ENCODE measurements at regions not wholly inside any gene's neighbourhood (a gene's known extent, or its start where the extent isn't known, plus 50 kb on each side); places are given as distances from the start of the nearest gene placed in this dataset.

DNA sequence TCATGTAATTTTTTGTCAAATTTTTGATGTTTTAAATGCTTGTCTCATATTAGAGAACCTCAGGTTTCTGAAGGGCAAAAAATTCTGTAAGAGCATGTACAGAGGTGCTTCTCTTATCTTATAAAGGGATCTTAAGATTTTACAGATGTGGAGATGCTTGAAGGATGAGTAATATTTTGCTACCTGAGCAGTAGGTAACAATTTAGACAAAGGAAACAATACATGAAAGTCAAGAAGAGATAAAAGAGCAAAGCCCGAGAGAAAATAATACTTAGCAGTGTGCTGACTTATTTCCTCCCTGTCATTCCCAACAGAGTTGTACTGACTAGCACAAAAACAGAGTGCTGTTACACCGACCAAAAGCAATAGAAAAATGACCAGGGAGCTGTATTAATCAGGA, 98.1 kb upstream of the PTPRR start:
- peaks cover 0 to 7% (median 0%) of the 10 kb centered on the region in 4 donors for H3K4me1 ChIP-seq
- 56 to 66% methylated on average over 2 of the region's 2 CpGs for WGBS, 2 donors
- DNase-seq (no peak), ATAC-seq (ENCODE audit: low FRiP score in 2 of 2) (no peak)
- no peaks in the 10 kb centered on the region for H3K27me3 ChIP-seq
- no peak overlapping the region for H3K27ac ChIP-seq
- peaks cover 0 to 4% (median 0%) of the 10 kb centered on the region in 4 donors for H3K9me3 ChIP-seq
- no peak overlapping the region for H3K4me3 ChIP-seq
- TF ChIP-seq POLR2AphosphoS5 (IDR thresholded peaks at IDR 0.05) (no peak), POLR2A (IDR thresholded peaks at IDR 0.05) (no peak), EP300 (IDR thresholded peaks at IDR 0.05) (no peak)
- TF ChIP-seq, protein P1, sequence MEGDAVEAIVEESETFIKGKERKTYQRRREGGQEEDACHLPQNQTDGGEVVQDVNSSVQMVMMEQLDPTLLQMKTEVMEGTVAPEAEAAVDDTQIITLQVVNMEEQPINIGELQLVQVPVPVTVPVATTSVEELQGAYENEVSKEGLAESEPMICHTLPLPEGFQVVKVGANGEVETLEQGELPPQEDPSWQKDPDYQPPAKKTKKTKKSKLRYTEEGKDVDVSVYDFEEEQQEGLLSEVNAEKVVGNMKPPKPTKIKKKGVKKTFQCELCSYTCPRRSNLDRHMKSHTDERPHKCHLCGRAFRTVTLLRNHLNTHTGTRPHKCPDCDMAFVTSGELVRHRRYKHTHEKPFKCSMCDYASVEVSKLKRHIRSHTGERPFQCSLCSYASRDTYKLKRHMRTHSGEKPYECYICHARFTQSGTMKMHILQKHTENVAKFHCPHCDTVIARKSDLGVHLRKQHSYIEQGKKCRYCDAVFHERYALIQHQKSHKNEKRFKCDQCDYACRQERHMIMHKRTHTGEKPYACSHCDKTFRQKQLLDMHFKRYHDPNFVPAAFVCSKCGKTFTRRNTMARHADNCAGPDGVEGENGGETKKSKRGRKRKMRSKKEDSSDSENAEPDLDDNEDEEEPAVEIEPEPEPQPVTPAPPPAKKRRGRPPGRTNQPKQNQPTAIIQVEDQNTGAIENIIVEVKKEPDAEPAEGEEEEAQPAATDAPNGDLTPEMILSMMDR (IDR thresholded peaks at IDR 0.05): no peak
- H3K36me3 ChIP-seq: no peaks in the 10 kb centered on the region

- Histone ChIP-seq H3K36me3 (no peaks in the 10 kb centered on the region), H3K4me1 (peaks cover 0 to 4% (median 0%) of the 10 kb centered on the region in 4 donors), H3K4me3 (no peak overlapping the region), H3K9me3 (peaks cover 0 to 4% (median 0%) of the 10 kb centered on the region in 4 donors), H3K27ac (no peak overlapping the region), H3K27me3 (no peaks in the 10 kb centered on the region)
- DNase-seq (no peak), ATAC-seq (ENCODE audit: low FRiP score in 2 of 2) (peak in 1 of 2 donors; percentile 72)
- 25 to 36% methylated on average over 2 of the region's 2 CpGs for WGBS, 2 donors
- TF ChIP-seq, protein P1 (IDR thresholded peaks at IDR 0.05): peak; percentile 20 to 74 (median 48)
- TF ChIP-seq EP300 (IDR thresholded peaks at IDR 0.05): no peak
Measured at GRCh38 chr12:71014180-71014785, 93.7 kb upstream of the PTPRR start.

- H3K4me3 ChIP-seq: no peak overlapping the region
- TF ChIP-seq, protein P1 (IDR thresholded peaks at IDR 0.05): no peak
- TF ChIP-seq POLR2AphosphoS5 (IDR thresholded peaks at IDR 0.05): no peak
- TF ChIP-seq POLR2A (IDR thresholded peaks at IDR 0.05): no peak
- TF ChIP-seq EP300 (IDR thresholded peaks at IDR 0.05): no peak
- H3K4me1 ChIP-seq: no peaks in the 10 kb centered on the region
- no peaks in the 10 kb centered on the region for H3K36me3 ChIP-seq
- ATAC-seq (ENCODE audit: low FRiP score in 2 of 2): peak in 1 of 2 donors; percentile 41
- H3K27ac ChIP-seq: no peak overlapping the region
- DNase-seq: no peak
- no peaks in the 10 kb centered on the region for H3K9me3 ChIP-seq
- 75 to 82% methylated on average over 4 of the region's 4 CpGs for WGBS, 2 donors
- no peaks in the 10 kb centered on the region for H3K27me3 ChIP-seq
Measured at GRCh38 chr12:71011261-71011660, 90.7 kb upstream of the PTPRR start.

GRCh38 chr12:71010143-71010479, 89.6 kb upstream of the PTPRR start:
- no peak for DNase-seq
- Histone ChIP-seq H3K4me3 (no peak overlapping the region), H3K9me3 (no peaks in the 10 kb centered on the region), H3K4me1 (no peaks in the 10 kb centered on the region), H3K27ac (no peak overlapping the region), H3K36me3 (no peaks in the 10 kb centered on the region), H3K27me3 (no peaks in the 10 kb centered on the region)
- TF ChIP-seq, protein P1 (IDR thresholded peaks at IDR 0.05): no peak
- no peak for TF ChIP-seq POLR2A (IDR thresholded peaks at IDR 0.05)
- no peak for TF ChIP-seq POLR2AphosphoS5 (IDR thresholded peaks at IDR 0.05)
- TF ChIP-seq EP300 (IDR thresholded peaks at IDR 0.05): no peak
- ATAC-seq (ENCODE audit: low FRiP score in 2 of 2): peak in 1 of 2 donors; percentile 46
- 75 to 88% methylated on average over 1 of the region's 1 CpG for WGBS, 2 donors

DNA sequence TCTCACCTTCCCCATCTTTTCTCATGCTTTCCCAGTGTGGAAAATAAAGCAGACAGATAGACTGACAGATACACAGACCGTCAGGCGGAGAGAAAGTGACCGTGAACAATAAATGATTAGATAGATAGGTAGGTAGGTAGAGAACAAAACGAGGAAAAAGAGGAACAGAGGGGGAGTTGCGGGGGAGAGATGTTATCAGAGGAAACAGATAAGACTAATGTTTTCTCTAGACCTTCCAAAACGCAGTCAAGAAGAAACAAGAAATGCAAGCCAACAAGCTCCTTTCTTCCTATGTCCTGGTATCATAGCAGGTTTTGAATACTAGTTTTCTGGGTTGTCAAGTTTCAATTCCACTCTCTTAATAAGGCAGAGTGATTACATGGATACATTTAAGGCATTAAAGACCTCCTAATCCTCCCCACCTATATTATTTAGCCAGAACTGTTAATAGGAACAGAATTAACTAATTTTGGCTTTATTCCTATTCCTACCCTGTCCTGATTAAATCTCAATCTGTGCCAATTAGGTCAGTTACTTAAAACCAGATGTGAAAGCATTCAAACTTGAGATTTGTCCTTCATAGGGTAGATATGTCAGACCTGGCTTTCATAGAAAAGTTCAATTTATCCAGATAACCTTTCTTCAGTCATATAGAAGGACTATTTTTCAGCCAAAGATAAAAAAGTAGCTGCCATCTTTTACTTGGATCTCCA, 89.0 kb upstream of the PTPRR start:
- Histone ChIP-seq H3K27ac (no peak overlapping the region), H3K27me3 (no peaks in the 10 kb centered on the region), H3K4me3 (no peak overlapping the region), H3K9me3 (no peaks in the 10 kb centered on the region), H3K4me1 (no peaks in the 10 kb centered on the region), H3K36me3 (no peaks in the 10 kb centered on the region)
- DNase-seq: no peak
- WGBS, 2 donors: 35 to 43% methylated on average over 6 of the region's 6 CpGs
- no peak for TF ChIP-seq POLR2A (IDR thresholded peaks at IDR 0.05)
- TF ChIP-seq POLR2AphosphoS5 (IDR thresholded peaks at IDR 0.05): no peak
- no peak for TF ChIP-seq EP300 (IDR thresholded peaks at IDR 0.05)
- TF ChIP-seq, protein P1 (IDR thresholded peaks at IDR 0.05): no peak
- ATAC-seq (ENCODE audit: low FRiP score in 2 of 2): no peak
